Stimulated activated CD4-positive, alpha-beta T cell treated with anti-CD3 and anti-CD28 coated beads, Interleukin-12 subunit alpha, Interleukin-12 subunit beta, amount 100 ng/mL, for 4 hours (primary cell): ENCODE measurements at regions not wholly inside any gene's neighbourhood (a gene's known extent, or its start where the extent isn't known, plus 50 kb on each side); places are given as distances from the start of the nearest gene placed in this dataset.
"Not testable (repeated sequence)": the region's sequence is repeated elsewhere in the genome, so short reads cannot be mapped to it uniquely, and the experiment has no call there.

Experiments
- DNase-seq: peaks from one replicate; pipeline ENCODE4 v3.0.0-alpha.2; 2020

DNA sequence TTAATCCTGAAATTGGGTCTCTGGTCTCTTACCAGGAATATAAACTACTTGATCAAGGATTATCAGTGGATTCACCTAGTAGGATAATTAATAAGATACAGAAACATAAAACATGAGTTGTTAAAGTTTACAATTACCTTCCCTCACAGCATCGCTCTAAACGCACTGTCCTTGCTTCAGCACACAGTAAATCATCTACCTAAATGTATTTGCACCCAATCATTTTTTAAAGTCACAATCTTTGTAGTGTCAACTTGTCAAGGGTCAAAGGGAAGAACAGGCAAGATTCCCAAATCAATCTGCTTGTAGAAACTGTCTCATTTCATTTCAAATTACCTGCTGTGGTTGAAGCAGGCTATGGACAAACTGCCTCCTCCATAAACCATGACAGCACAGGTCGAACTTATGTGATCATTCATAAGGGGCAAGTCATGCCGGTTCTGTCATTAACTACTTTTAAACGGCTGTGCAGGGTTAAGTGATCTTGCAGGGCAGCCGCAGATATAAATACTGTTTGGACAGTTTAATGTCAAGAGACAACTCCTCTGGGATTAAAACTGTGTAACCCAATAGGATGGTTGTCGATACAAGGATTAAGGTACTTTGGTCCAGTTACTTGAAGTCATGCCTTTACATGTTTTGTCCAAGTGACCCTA, 93.6 kb downstream of the ZNF281 start:
- DNase-seq: no peak

GRCh38 chr1:200314085-200314750, 95.6 kb downstream of the ZNF281 start:
- DNase-seq: no peak

GRCh38 chr1:200311256-200311655, 98.6 kb downstream of the ZNF281 start:
- DNase-seq: no peak

GRCh38 chr1:200310824-200311223, 99.0 kb downstream of the ZNF281 start:
- DNase-seq: no peak

GRCh38 chr1:200307755-200308066, 102.1 kb downstream of the ZNF281 start:
- no peak for DNase-seq

DNA sequence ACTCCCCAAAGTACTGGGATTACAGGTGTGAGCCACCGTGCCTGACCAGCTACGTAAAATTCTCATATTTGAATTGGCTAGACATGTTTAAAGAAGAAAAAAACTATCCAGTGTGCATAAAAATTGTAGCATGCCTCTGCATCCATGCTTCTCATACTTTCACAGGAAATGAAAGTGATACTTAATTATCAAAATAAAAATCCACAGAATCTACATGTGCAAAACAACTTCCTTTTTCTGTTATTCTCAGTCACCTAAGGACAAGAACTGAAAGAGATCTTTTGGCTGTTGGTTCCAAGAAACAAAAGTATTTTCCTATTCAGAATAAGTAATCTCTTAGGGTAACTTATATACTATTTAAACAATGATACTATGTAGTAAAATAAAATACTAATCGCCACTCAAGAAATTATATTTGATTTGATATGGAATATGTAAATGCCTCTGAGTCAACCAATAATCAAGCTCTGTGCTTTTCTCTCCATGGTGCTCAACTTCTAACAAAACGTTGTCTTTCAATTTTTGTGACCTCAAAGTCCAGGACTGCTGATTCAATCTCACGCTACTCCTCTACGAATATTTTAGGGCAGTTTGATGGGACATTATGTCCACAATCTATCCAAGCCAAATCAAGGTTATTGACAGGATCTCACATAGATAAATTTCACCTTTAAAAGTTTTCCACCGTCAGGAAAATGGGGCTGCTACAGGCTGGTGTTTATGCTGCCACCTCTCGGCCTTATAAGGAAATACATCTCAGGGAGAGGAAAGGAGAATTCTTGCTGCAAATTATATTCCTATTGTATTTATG, 102.7 kb downstream of the ZNF281 start:
- DNase-seq: no peak

DNA sequence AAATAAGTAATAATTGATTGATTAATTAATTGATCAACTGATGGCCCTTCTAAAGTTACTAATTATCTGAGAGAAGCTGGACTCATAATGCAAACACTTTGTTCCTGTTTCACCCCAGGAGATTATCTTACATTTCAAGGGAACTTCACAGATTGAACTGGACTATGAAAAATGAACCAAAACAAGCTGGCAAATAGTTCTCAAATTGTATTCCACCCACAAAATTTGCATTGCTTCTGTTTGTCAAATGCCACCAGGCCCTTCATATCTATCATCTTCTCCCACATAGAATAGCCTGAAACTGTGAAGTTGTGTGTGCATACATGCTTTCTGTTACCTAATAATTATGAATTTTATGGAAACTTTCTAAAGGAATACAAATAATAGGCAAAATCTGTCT, 104.0 kb downstream of the ZNF281 start:
- no peak for DNase-seq

DNA sequence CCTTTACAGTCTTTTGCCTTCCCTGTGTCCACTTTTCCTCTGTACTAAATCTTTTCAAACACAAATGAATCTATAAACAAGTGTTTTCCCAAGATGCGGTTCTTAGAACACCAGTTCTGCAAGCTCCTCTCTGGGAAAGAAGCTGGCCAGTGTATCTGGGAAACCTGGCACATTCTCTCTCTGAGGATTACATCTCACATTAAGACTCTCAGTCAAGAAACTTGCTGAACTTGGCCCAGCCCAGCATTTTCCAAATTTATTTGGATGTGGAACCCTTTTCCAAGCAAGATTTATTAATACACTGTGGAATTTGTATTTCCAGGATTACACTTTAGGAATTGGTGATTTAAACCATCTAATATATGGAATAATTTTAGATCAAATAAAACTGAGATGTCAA, 105.7 kb downstream of the ZNF281 start:
- DNase-seq: no peak

GRCh38 chr1:200302921-200303290, 106.9 kb downstream of the ZNF281 start:
- no peak for DNase-seq

GRCh38 chr1:200302192-200302920, 107.5 kb downstream of the ZNF281 start:
- DNase-seq: peak; percentile 52

DNA sequence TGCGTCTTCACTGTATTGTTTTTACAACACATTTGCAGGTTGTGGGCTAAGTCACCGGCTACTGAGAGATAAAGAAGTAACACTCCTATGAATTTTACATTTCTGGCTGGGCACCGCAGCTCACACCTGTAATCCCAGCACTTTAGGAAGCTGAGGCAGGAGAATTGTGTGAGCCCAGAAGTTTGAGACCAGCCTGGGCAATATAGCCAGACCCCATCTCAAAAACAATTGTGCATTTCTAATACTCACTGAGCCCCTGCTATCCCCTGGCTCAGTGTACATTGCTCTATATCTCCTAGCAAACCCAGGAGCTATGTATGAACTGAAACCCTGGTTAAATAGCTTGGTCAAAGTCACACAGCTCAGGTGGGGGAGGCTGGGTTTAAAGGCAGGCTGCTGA, 108.7 kb downstream of the ZNF281 start:
- DNase-seq: no peak

DNA sequence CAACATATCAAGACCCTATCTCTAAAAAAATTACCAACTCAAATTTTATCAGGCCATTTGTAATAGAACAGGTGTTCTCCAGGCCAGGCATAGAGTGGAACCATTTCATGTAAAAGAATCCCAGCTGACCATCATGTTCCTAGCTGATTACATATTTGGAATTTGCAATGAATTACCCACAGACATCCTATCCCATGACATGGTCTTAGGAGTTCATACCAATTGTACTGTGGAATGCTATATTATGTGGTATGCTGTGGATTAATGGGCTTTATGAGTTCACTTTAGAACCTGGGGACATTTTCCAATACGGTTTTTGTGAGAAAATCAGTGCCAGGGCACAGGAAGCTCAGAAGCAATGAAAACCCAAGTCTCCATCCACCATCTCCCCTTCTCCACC, 110.3 kb downstream of the ZNF281 start:
- no peak for DNase-seq

DNA sequence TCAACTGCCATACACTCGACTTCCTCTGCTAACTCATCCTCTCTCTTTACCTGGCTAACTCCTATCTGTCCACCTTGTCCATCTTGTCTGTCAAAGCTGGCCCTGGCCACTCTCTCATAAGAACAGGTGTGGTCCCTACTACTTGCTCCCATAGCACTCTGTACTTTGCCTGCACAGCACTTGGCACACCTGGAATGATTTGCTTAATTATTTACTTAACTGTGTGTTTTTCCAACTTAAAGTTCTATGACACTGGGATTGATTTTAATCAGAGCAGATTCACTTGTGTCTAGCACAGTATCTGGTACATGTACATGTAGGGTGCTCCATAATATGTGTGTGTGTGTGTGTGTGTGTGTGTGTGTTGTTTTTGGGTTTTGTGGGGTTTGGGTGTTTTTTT, 111.6 kb downstream of the ZNF281 start:
- DNase-seq: no peak

- no peak for DNase-seq
These were observed 113.7 kb downstream of the ZNF281 start for GRCh38 chr1:200296091-200296661.

- no peak for DNase-seq
These were observed 115.6 kb downstream of the ZNF281 start for GRCh38 chr1:200294241-200294640.

DNA sequence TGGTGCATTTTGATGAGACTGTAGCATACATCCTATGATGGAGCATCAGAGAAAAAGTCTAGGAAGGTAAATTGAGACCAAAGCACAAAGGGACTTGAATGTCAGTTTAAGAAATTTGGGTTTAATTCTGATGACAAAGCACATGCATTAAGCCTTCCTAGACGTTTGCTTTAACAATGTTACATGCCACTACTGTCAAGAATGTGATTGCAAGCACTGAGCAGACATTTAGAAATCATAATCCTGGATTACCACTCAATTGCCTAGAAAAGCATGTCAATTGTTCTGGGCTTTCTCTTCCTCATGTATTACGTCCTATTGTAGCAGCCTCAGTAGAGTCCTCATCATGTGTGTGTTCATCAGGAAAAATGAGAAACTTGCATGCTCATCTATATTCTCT, 117.1 kb downstream of the ZNF281 start:
- no peak for DNase-seq

DNA sequence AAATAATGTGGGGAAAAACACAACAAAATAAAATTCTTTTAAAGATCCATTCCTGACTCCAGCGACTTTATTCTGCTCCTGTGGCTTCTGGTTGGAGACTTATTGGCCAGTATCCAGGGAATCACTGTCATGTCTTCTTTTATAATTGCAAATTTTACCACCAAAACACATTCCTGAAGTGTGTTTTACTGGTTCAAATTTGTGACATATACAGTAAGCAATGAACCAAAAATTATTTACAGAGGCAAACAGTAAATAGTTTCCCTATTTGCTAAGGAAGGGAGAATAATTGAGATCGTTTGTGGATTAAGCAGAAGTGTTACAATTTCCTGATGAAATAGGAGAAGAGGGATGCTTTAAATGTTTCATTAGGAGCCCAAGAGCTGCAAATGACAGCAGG, 118.7 kb downstream of the ZNF281 start:
- no peak for DNase-seq

DNA sequence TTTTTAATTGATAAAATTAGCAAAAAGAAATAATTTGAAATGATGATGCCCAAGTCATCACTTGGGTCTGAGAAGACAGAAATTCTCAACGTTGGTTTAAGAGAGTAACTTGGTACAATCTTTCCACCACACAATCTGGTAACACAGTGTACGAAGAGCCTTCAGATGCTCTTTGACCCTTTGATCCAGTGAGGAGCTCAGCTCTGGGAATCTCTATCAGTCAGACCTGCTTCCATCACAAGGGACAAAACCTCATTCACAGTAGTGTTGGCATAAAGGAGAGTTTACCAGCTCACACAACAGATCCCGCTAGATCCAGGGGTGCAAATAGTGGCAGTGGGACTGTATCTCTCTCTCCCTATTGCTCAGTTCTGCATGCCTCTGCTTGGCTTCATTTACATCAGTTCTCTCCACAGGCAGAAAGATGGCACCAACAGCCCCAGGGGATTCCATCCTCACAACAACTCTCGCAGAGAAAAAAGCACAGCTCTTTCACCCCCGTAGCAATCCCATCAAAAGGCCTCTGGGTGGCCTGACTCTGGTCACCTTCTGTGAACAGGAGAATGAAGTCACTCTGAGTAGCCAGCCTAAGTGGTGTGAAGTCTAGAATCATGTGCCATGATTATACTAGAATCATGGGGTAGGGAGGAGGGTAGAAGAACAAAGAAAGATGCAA, 119.7 kb downstream of the ZNF281 start:
- DNase-seq: no peak

GRCh38 chr1:200288226-200288625, 121.6 kb downstream of the ZNF281 start:
- no peak for DNase-seq

- not testable (repeated sequence) for DNase-seq
These were observed 125.6 kb downstream of the ZNF281 start for GRCh38 chr1:200284236-200284635.

- no peak for DNase-seq
These were observed 127.2 kb downstream of the ZNF281 start for GRCh38 chr1:200282497-200283122.

GRCh38 chr1:200281201-200281835, 128.5 kb downstream of the ZNF281 start:
- DNase-seq: no peak
